HK-2 (cell line): ENCODE measurements at regions not wholly inside any gene's neighbourhood (a gene's known extent, or its start where the extent isn't known, plus 50 kb on each side); places are given as distances from the start of the nearest gene placed in this dataset.
"Not testable (repeated sequence)": the region's sequence is repeated elsewhere in the genome, so short reads cannot be mapped to it uniquely, and the experiment has no call there.

Experiments
- DNase-seq: peaks from one replicate; pipeline ENCODE4 v3.0.0-alpha.2; 2018; ENCODE audit not compliant: unreplicated experiment

DNA sequence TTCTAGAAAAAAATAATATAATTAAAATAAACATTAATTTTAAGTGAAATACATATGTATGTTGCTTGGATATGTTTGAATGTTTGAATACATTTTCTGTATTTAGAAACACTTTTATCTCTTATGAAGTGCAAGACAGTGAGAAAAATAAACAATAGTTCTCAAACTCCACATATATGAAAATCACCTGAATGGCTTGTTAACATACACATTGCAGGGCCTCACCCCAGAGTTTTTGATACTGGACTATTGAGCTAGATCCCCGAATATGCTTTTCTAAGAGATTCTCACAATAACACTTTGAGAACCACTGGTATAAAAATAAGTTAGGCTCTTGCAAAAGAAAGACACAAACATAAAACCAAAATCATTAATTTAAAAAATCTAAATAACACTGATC is 1570.3 kb upstream of the PRR20A start:
- DNase-seq = no peak

DNA sequence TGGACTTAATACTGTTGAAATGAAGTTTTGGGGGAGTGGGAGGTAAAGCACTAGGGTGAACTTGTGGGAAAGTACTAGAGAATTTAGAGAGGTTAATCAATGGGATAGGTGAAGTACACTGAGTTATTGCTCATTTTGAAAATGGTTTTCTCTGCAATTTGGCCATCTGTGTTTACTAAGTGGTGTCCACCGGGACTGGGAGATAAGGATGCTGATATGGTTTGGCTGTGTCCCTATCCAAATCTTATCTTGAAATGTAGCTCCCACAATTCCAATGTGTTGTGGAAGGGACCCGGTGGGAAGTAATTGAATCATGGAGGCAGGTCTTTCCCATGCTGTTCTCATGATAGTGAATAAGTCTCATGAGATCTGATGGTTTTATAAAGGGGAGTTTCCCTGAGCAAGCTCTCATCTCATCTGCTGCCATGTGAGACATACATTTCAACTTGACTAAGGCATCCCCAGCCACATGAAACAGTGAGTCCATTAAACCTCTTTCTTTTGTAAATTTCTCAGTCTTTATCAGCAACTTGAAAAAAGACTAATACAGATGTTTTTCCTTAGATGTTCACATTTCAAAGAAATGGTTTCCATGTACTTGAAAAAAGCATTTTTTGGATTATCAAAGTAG is 1569.4 kb upstream of the PRR20A start:
- no peak for DNase-seq

DNA sequence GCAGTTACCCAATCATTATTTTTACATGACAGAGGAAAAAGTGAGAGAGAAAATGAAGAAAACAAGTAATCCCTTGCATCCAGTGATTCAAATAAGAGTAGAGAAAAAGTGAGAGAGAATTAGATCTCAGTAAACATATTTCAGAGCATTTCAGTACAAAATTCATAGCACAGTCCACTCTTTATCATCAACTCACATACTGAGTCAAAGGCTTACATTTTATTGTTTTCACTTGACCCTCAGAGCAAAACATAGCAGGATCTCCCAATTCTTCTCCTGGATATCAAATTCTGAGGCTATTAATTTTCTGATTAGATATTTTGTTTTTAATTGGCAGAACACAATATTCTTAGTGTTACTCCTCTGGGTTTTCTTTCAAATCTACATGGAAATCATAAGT is 1568.3 kb upstream of the PRR20A start:
- no peak for DNase-seq

DNA sequence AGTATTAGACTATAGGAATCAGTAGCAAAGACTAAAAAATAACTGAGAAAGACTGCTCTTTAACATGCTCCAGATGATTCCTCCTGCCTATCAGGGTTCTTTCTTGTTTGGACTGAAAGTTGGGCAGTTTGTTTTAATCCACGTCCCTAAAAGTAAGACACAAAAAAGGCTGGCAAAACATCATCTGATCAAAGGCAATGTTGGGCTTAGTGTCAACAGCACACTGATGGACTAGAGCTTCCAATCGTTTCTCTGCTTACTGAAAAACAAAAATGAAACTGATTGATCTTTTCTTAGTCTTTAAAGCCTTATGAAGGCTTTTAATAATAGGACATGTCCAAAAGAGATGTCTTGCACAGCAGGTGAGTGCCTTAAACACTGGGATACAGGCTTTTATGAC is 1567.9 kb upstream of the PRR20A start:
- no peak for DNase-seq

DNA sequence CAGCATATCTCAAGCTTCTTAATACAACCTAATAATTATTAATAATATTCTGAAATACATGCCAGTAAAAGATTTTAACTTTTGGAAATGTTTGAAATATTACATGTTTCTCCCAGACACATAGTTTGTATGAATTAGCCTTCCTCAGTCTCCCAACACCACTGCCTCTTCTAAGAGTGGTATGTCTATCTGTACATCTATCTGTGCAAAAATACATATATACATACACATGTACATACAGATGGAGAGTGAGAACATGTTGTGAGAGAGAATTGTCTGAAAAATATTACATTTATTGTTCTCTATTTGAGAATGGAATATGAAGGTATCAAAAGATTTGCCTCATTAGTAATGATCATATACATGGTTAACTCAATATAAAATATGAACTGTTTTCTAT is 1567.2 kb upstream of the PRR20A start:
- no peak for DNase-seq

DNA sequence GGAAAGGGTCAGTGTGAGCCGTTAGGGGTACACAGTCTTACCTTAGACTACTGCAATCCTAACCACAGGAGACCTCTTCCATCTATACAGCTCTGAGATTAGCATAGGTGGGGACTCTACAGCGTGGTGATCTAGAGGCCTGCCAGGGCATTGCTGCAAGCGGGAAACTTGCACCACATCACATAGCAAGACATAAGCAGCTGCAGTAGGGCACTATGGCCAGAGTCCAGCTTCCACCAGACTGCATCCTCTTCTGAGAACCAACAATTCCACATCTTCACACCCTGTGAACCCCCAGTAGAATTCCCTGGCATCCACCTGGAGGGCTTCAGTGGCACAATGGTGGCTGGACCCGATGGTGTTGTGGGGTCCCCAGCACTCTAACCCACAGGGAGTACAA is 1564.3 kb upstream of the PRR20A start:
- no peak for DNase-seq

DNA sequence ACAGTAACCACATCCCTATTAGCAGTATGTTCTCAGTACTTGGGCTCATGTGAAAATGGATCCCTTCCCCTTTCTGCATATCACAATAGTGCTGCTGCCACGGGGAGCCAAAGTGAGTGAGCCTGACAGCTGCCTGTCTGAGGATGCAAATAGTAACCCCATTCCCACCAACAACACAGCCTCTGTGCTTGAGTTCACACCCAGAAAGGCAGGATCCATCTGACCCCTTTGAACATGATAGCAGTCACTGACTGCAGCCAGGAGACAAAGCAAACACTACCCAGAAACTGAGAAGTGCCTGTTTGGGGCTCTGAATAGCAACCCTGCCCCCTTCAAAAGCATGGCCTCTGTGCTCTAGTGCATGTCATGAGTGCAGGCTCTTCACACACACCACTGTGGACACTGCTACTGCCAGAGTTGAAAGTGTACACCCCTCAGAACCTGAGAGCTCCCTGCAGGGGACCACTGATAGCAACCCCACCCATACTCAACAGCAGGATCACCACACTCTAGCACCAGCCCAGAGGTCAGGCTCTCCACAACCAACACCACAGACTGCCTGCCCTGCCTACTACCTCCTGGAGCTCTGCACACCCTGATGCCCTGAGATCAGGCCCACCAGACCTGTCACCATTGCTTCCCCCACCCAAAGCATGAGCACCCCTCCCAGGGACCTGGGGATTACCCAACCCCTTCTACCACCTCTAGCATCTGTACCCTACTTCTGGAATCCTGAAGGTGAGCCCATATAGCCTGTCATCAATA is 1563.5 kb upstream of the PRR20A start:
- no peak for DNase-seq

DNA sequence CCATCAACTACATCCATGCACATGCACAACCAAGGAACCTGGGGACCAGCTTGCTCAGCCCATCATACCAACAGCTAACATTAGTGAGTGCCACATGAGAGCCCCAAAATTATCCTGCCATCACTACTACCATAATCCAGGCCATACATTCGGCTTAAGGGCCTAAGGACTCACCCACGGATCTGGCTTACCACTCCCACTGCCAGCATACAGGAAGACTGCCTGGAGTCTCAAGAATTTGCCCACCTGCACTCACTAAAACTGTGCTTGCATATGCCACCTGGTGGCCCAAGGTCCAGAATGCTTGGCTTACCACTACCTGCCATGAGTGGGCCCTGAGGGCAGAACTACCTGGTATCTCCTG is 1562.9 kb upstream of the PRR20A start:
- DNase-seq = no peak

DNA sequence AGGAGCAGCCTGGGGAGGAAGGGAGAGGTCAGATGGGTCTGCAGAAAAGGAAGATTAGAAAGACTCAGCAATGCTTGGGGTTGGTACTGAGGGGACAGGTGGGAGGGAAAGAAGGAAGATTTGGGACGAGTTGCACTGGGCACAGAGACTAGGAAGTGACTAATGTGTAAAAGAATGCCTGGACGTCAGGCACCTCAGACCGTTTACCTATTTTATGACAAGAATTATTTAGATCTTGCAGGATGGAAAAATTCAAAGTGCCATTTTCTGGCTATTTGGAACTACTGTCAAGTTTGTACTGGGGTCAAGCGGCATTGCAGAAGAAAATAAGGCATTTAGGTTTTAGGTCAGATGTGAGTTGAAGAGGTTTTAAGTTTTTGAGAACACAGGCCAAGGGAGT is 1558.4 kb upstream of the PRR20A start:
- not testable (repeated sequence) for DNase-seq

DNA sequence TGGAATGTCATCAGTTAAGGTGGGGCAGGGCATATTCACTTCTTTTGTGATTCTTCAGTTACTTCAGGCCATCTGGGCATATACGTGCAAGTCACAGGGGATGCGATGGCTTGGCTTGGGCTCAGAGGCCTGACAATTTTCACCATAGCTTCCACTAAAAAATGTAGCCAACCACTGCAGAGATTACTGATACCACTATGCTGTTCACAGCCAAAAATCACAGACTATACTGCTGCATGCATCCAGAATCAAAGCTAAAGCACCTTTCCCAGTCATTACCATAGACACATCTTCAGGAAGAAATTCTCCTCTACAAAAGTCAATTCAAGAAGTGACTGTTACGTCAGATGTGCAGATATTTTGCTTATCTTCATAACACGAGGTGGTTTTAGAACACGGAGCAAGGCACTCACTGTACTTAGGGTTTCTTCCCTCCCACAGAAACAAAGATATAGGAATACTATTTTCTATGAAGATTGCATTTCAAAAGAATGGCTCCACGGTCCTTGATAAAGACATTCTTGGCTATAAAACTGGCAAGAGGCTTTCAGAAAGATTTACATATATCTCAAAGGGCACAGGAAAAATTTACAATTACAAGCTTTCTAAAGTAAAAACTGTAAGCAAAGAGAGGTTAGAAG is 1556.6 kb upstream of the PRR20A start:
- DNase-seq = no peak

DNA sequence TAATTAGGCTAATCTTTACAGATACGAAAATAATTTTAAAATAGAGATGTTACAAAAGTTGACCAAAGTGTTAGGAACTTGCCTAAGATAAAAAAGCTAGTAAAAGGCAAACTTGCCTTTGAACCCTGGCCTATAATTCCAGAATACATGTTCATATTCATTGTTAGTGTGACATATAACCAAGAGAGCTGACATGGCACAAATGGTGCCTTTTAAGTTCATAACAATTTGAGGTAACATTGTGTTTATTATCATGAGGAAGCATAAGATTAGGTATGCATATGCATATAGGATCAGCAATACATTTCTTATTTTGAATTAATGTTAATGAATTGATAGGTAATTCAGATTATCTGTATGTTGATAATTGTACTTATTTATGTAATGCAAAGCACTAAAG is 1537.9 kb upstream of the PRR20A start:
- DNase-seq = no peak

DNA sequence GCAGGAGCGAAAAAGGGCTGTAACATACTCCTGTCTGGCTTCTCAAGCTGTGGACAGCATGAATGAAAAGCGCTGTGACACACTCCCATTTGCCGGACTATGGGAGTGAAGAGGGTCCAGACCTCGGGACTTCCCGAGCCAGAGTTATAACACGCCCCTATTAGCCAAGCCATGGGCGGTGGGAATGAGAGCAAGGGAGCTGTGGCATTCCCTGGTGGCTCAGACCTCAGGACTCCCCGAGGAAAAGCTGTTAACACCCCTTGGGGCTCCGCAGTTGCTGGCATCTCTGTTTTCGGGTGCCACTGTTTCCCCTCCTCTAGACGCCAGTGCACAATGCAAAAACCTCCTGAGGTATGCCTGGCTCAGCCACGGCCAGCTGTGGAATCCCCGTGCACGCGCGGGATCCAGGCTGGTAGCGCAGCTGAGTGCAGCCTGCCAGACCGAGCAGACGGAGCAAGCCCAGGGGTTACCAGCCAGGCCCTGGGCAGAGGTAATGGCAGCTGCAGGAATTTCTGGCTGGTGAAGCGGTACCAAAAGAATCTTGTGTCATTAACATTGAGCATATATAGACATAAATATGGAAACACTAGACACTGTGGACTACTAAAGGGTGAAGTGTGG is 1534.6 kb upstream of the PRR20A start:
- DNase-seq = no peak

DNA sequence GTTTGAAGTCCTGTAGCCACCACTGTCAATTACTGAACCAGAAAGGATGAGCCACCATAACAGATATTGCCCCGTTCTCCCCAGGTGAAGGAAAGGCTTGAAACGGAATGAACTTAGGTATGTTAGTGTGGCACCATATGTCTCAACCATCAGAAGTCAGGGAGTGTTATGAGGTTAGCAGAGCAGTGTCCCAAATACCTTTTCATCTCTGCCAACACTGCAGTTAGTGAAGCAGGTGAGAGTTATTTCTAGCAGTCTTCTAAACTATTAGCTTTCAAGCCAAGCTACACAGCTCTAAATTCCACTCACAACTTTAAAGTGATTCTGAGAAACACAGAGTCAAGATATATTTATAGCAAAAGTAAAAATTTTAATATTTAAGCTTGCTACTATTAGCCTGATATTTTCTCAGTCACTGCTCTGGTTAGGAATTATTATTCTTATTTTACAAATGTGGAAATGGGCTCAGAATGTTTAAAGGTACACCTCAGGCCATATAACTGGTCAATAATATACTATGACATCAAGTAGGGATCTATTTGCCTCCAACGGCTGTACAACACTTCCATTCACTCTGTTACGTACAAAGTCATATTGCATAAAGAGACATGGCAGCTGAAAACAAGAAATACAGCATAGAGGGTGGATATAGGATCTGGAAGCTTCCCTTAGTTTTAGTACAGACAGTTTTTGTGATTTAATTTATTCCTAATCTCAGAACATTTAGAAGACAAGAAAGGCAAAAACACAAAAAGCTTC is 1527.1 kb upstream of the PRR20A start:
- no peak for DNase-seq

DNA sequence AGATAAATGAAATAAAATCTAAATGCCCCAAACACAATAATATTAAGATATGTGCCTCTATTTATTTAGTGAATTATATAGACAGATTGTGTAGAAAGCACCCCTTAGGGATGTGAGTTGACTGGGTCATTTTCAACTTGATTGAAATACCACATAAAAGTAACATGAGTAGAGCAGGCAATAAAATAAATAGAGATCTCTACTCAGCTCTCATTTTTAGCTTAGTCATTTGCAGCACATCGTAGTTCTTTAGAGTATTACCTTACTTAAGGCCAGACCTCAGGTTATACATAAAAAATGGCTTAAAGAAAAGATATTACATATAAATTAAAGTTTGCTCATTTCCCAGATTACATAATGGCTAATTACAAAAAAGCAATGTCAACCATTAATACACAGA is 1525.6 kb upstream of the PRR20A start:
- DNase-seq = no peak

DNA sequence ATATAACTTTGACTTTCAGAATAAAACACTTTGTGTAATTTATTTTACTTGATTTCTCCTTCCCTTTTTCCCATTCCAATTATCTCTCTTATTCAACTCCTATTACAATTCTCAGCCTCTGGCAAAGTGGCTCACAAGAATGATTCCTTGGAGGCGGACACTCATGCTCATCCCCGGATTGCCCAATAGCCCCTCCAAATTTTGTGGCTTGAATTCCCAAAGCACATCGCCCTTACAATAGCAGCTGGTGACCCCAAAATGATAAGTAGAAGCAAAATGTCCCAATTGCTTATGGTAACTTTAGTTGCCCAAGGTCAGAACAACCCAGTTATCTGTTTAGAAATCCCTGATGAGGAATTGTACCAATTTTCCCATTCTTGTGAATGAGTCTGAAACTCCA is 1523.5 kb upstream of the PRR20A start:
- no peak for DNase-seq

DNA sequence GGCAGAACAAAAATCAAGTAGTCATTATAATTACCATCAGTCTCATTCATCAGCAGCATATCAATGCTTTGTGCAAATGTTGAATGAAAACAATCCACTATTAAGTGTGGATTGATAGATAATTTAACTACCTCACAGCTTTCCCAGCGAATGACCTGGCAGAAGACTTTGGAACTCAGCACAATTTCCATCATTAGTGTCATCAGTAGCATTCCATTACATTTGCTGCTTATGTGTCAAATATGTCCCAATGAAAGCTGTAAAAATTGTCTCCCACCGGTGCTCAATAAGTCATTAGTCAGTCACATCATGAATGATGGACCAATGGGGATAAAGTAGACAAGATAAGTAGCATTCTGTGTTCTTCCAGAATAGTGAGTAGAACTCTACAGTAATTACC is 1513.5 kb upstream of the PRR20A start:
- no peak for DNase-seq

DNA sequence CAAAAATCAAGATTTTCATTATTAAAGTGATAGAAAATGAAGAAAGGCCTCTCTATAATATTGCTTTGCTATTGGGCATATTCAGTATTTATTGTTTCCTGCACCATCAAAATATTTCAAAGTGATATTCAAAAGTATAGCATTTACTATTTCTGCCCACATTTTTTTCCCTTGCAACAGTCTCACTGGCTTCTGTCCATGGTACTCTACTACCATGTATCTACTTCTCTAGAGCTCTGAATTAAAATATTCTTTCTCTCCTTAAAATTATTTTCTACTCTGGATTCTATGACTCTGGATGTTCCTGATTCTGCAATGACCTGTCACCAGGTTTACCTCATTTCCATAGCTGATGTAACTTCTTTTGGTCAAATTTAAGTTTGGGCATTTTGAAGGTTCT is 1508.3 kb upstream of the PRR20A start:
- no peak for DNase-seq

DNA sequence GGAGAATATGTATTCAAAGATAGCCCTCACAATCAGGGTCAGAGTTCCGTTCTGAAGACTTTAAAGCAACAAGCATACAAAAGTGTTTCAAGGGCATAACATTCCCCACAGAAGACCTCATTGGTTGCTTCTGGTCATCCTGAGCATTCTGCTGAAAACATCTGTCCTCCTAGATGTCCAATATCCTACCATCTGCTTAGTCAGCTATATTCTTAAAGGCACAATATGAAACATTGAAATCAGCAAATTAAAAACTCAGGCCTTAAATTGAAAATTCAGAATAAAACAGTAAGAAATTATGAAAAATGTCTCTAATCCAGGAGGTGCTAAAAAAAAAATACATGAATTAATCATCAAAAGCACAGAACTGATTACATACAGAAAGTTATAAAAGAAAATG is 1491.2 kb upstream of the PRR20A start:
- DNase-seq = no peak

DNA sequence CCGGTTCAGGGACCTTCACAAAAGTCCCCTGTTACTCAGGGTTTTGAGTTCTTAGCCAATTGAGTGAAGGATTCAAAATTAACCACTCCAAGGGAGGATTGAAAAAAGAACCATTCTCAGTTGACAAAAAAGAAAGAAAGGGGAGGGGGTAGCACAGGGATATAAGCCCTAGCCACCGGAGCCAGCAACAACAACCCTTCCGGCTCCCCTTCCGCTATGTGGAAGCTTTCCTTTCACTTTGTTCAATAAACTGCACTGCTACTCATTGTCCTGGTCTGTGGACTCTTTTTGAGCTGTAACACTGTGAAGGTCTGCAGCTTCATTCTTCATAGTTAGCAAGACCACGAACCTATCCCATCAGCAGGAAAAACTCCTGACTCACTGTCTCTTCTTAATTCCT is 1488.1 kb upstream of the PRR20A start:
- no peak for DNase-seq

DNA sequence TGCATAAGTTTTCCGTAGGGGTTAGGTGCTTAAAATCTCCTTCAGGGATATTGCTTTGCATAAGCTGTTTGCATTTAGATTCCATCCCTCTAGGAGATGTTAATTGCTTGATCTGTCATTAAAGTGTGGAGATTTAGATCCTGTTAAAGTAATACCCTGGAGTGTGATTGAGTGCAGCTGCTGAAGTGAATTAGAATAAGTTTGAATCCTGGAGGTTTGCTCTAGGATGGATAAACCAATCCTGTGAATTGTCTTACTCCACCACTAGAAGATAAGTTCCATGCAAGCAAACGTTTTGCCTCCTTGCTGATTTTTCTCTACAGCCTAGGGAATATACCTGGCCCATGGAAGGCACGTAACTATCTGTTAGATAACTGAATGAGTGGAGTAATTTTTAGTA is 1487.2 kb upstream of the PRR20A start:
- DNase-seq = no peak

DNA sequence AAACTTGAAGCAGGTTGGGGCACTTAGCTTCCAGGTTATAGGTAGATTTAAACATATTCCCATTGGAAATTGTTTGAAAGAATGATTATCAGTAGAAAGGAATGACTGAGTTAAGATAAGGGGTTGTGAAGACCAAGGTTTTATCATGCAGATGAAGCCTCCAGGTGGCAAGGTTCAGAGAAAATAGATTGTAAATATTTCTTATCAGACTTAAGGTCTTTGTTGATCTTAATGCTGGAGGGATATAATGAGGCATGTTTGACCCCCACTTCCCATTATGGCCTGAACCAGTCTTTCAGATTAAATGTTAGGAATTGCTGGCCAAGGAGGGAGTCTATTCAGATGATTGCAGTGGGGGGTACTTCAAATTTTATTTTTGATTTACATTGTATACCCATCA is 1486.5 kb upstream of the PRR20A start:
- no peak for DNase-seq

DNA sequence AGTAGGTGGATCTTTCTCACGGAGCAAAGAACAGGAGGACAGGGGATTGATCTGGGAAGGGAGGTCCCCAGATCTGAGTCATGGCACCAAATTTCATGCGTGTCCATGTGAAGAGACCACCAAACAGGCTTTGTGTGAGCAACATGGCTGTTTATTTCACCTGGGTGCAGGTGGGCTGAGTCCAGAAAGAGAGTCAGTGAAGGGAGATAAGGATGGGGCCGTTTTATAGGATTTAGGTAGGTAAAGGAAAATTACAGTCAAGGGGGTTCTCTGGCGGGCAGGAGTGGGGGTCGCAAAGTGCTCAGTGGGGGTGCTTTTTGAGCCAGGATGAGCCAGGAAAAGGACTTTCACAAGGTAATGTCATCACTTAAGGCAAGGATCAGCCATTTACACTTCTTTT is 1480.5 kb upstream of the PRR20A start:
- DNase-seq = not testable (repeated sequence)
